ENCODE measurements at regions not wholly inside any gene's neighbourhood (a gene's known extent, or its start where the extent isn't known, plus 50 kb on each side); places are given as distances from the start of the nearest gene placed in this dataset.

DNA sequence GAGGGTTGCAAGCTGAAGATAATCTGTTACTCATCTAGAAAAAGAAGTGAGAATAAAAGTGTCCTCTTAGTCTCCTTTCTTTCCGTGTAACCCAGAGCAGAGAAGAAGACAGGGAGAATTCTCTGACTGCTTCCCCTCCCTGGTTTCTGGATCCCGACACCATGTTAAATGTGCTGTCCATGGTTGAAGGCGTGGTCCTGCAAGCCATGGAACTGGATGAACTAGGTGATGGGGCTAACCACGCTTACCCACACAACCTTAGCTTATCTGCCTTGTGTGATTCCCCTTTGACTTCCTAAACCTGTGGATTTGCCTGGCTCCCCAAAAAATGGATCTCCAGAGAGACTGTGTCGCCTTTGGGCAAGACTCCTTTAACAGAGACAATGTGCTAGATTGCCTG lies 907.6 kb downstream of the FSTL5 start:
- TF ChIP-seq, protein P1, sequence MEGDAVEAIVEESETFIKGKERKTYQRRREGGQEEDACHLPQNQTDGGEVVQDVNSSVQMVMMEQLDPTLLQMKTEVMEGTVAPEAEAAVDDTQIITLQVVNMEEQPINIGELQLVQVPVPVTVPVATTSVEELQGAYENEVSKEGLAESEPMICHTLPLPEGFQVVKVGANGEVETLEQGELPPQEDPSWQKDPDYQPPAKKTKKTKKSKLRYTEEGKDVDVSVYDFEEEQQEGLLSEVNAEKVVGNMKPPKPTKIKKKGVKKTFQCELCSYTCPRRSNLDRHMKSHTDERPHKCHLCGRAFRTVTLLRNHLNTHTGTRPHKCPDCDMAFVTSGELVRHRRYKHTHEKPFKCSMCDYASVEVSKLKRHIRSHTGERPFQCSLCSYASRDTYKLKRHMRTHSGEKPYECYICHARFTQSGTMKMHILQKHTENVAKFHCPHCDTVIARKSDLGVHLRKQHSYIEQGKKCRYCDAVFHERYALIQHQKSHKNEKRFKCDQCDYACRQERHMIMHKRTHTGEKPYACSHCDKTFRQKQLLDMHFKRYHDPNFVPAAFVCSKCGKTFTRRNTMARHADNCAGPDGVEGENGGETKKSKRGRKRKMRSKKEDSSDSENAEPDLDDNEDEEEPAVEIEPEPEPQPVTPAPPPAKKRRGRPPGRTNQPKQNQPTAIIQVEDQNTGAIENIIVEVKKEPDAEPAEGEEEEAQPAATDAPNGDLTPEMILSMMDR (conservative IDR thresholded peaks at IDR 0.05): no peak
- H3K27ac ChIP-seq: no peak overlapping the region

- no peak overlapping the region for H3K27ac ChIP-seq
- TF ChIP-seq, protein P1 (conservative IDR thresholded peaks at IDR 0.05): 0 out of 2 replicates have a peak, but pooled peaks have one; percentile 7
Observed at GRCh38 chr4:161254375-161254774, 909.4 kb downstream of the FSTL5 start.

DNA sequence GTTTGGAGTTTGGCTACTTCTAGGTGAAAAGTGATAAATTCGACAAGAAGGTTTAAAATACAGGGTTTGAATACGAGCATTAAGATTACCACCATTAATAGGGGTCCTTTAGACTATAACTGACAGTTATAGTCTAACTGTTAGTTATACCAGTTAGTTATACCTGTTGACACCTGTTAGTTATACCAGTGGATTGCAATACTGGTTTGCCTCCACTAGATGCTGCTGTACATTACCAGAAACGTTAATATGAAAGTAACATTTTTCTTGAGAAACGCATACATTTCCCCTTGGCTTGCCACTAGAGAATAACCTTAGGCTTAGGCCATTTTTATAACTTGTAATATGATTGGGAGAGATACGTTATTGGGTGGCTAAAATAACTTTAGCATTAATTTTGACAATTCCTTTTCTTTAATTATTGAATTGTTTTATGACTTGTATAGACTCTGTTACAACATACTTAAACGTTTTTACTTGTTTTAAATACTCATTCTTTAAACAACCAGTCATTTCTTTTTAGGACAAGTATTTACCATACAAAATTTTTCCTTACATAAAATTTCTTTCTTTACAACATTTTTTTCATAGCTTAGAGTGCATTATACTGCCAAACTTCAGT lies 911.2 kb downstream of the FSTL5 start:
- H3K27ac ChIP-seq: no peak overlapping the region
- TF ChIP-seq, protein P1 (conservative IDR thresholded peaks at IDR 0.05): peak; percentile 96

- H3K27ac ChIP-seq: no peak overlapping the region
- TF ChIP-seq, protein P1 (conservative IDR thresholded peaks at IDR 0.05): no peak
Observed at GRCh38 chr4:161249779-161250440, 913.9 kb downstream of the FSTL5 start.

GRCh38 chr4:161248880-161249279 lies 914.9 kb downstream of the FSTL5 start:
- TF ChIP-seq, protein P1 (conservative IDR thresholded peaks at IDR 0.05): no peak
- H3K27ac ChIP-seq: no peak overlapping the region

GRCh38 chr4:161247831-161248230 lies 916.0 kb downstream of the FSTL5 start:
- no peak overlapping the region for H3K27ac ChIP-seq
- TF ChIP-seq, protein P1 (conservative IDR thresholded peaks at IDR 0.05): no peak

DNA sequence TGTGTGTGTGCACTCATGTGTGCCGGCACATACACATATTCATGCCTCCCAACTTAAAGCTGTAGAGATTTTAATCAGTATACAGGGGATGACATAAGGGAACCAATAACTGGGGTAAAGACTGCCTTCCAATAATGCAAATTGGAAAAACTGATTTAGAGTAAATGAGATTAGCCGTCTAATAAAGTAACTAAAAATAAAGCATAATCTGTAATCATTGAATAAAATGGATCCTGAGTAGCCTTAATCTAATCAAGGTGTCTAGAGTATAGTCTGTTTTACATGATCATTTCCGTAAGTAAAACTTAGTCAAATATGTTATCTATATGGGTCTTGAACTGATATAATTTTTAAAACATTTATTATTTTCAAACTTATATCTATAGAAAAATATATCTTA lies 925.8 kb downstream of the FSTL5 start:
- TF ChIP-seq, protein P1 (conservative IDR thresholded peaks at IDR 0.05): no peak

More for the DNA sequence above, 925.8 kb downstream of the FSTL5 start:
- H3K27ac ChIP-seq: no peak overlapping the region
